ENCODE measurements at regions not wholly inside any gene's neighbourhood (a gene's known extent, or its start where the extent isn't known, plus 50 kb on each side); places are given as distances from the start of the nearest gene placed in this dataset.

GRCh38 chr2:212736385-212736726 is 197.8 kb upstream of the ERBB4 start:
- TF ChIP-seq, protein P1, sequence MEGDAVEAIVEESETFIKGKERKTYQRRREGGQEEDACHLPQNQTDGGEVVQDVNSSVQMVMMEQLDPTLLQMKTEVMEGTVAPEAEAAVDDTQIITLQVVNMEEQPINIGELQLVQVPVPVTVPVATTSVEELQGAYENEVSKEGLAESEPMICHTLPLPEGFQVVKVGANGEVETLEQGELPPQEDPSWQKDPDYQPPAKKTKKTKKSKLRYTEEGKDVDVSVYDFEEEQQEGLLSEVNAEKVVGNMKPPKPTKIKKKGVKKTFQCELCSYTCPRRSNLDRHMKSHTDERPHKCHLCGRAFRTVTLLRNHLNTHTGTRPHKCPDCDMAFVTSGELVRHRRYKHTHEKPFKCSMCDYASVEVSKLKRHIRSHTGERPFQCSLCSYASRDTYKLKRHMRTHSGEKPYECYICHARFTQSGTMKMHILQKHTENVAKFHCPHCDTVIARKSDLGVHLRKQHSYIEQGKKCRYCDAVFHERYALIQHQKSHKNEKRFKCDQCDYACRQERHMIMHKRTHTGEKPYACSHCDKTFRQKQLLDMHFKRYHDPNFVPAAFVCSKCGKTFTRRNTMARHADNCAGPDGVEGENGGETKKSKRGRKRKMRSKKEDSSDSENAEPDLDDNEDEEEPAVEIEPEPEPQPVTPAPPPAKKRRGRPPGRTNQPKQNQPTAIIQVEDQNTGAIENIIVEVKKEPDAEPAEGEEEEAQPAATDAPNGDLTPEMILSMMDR (conservative IDR thresholded peaks at IDR 0.05) = no peak
- no peak for TF ChIP-seq ZFX (IDR thresholded peaks at IDR 0.05)
- no peak overlapping the region for H3K27ac ChIP-seq

- TF ChIP-seq, protein P1 (conservative IDR thresholded peaks at IDR 0.05) = no peak
- TF ChIP-seq ZFX (IDR thresholded peaks at IDR 0.05) = no peak
- H3K27ac ChIP-seq = no peak overlapping the region
Measured at GRCh38 chr2:212733273-212733672, 194.7 kb upstream of the ERBB4 start.

GRCh38 chr2:212732860-212733259 is 194.3 kb upstream of the ERBB4 start:
- no peak for TF ChIP-seq ZFX (IDR thresholded peaks at IDR 0.05)
- TF ChIP-seq, protein P1 (conservative IDR thresholded peaks at IDR 0.05) = no peak
- no peak overlapping the region for H3K27ac ChIP-seq

DNA sequence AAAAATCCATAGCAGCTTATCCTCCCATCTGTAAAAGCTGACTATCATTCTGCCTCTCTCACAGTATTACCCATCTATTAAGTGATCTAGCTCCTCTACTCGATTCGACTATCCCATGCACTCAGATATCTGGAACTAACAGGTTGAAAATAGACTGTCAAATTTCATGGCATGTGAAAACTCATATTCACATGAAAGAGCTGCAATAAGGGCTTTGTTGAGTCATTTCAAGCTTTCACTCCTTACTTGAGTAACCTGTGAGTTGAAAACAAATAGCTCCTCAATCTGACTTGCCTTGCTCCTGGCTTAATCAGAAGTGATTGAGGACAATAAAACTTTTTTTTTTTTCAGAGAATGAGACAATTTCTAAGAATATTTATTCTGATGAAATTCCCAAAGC is 192.4 kb upstream of the ERBB4 start:
- no peak for TF ChIP-seq ZFX (IDR thresholded peaks at IDR 0.05)
- TF ChIP-seq, protein P1 (conservative IDR thresholded peaks at IDR 0.05) = no peak

DNA sequence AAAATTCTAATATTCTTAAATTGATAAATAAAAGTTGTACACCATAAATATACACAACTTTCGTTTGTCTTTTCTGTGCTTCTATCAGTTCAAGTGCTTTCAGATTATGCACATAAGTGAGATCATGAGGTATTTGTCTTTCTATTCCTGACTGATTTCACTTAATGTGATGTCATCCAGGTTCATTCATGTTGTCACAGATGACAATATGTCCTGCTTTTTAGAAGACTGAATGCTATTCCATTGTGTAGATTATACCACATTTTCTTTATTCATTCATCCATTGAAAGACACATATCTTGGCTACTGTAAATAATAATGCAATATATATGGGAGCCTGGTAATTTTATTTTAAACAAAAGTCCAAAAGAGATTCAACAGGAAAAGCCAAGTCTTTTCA is 190.1 kb upstream of the ERBB4 start:
- no peak overlapping the region for H3K27ac ChIP-seq
- TF ChIP-seq ZFX (IDR thresholded peaks at IDR 0.05) = no peak
- TF ChIP-seq, protein P1 (conservative IDR thresholded peaks at IDR 0.05) = no peak

More for the DNA sequence above, 192.4 kb upstream of the ERBB4 start:
- H3K27ac ChIP-seq = no peak overlapping the region

- no peak for TF ChIP-seq ZFX (IDR thresholded peaks at IDR 0.05)
- TF ChIP-seq, protein P1 (conservative IDR thresholded peaks at IDR 0.05) = no peak
- H3K27ac ChIP-seq = no peak overlapping the region
Measured at GRCh38 chr2:212727751-212728150, 189.1 kb upstream of the ERBB4 start.

DNA sequence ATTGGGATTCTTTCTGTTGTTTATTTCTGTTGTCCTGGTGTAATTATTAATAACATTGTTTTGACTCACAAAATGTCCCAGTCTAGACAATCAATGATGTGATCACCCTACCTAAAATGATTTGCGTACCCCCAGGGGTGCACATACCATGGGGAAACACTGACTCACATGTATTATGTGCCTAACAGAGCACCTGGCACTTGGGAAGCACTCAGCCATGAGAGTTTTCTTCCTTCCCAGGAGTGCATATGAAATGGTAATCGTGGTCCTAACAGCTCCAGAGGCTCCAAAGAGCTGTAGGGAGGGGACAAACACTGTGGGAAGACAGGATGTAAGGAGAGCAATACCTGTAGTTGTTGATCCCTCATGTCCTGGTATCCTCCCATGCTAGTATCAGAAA is 187.8 kb upstream of the ERBB4 start:
- H3K27ac ChIP-seq = no peak overlapping the region
- TF ChIP-seq, protein P1 (conservative IDR thresholded peaks at IDR 0.05) = no peak
- TF ChIP-seq ZFX (IDR thresholded peaks at IDR 0.05) = no peak
